ENCODE measurements at regions not wholly inside any gene's neighbourhood (a gene's known extent, or its start where the extent isn't known, plus 50 kb on each side); places are given as distances from the start of the nearest gene placed in this dataset.

GRCh38 chr4:114091546-114091945 is 112.1 kb upstream of the ARSJ start:
- no peaks in the 10 kb centered on the region for H3K79me2 ChIP-seq (replicated peaks; ENCODE audit: insufficient read depth, low read length)
- no peaks in the 10 kb centered on the region for H3K9me3 ChIP-seq (ENCODE audit: low read length)
- H3K9ac ChIP-seq (ENCODE audit: low read length), result no peak overlapping the region
- no peaks in the 10 kb centered on the region for H3K36me3 ChIP-seq (ENCODE audit: insufficient read depth, low read length)
- no peaks in the 10 kb centered on the region for H3F3A ChIP-seq (ENCODE audit: insufficient read depth, low read length, poor library complexity, severe bottlenecking)
- no peaks in the 10 kb centered on the region for H4K20me1 ChIP-seq (ENCODE audit: insufficient read depth)
- no peak overlapping the region for H3K4me2 ChIP-seq (ENCODE audit: low read length)
- H3K9me2 ChIP-seq (ENCODE audit: insufficient read depth, low read length), result no peaks in the 10 kb centered on the region
- H3K4me3 ChIP-seq (ENCODE audit: low read length), result no peak overlapping the region
- no peak for TF ChIP-seq MXI1 (conservative IDR thresholded peaks at IDR 0.05; ENCODE audit: poor library complexity, severe bottlenecking)
- no peaks in the 10 kb centered on the region for H3K27me3 ChIP-seq (ENCODE audit: insufficient read depth, low read depth, low read length)
- H3K27ac ChIP-seq (ENCODE audit: low read length), result no peak overlapping the region
- H2AFZ ChIP-seq (ENCODE audit: low read depth, low read length), result no peak overlapping the region

- Histone ChIP-seq H3K27me3 (ENCODE audit: insufficient read depth, low read depth, low read length) (no peaks in the 10 kb centered on the region), H3F3A (ENCODE audit: insufficient read depth, low read length, poor library complexity, severe bottlenecking) (no peaks in the 10 kb centered on the region), H3K4me2 (ENCODE audit: low read length) (no peak overlapping the region), H3K79me2 (replicated peaks; ENCODE audit: insufficient read depth, low read length) (no peaks in the 10 kb centered on the region), H3K4me3 (ENCODE audit: low read length) (no peak overlapping the region), H2AFZ (ENCODE audit: low read depth, low read length) (no peak overlapping the region), H3K9me3 (ENCODE audit: low read length) (no peaks in the 10 kb centered on the region), H3K27ac (ENCODE audit: low read length) (no peak overlapping the region), H3K9ac (ENCODE audit: low read length) (no peak overlapping the region), H3K36me3 (ENCODE audit: insufficient read depth, low read length) (no peaks in the 10 kb centered on the region), H3K9me2 (ENCODE audit: insufficient read depth, low read length) (no peaks in the 10 kb centered on the region), H4K20me1 (ENCODE audit: insufficient read depth) (no peaks in the 10 kb centered on the region)
- TF ChIP-seq POLR2AphosphoS5 (IDR thresholded peaks at IDR 0.05) (no peak), MXI1 (conservative IDR thresholded peaks at IDR 0.05; ENCODE audit: poor library complexity, severe bottlenecking) (no peak), CTCF (IDR thresholded peaks at IDR 0.05; ENCODE audit: poor library complexity, severe bottlenecking) (no peak), EZH2 (IDR thresholded peaks at IDR 0.05; ENCODE audit: borderline replicate concordance, insufficient read depth, low read length, poor library complexity, severe bottlenecking) (no peak), RAD21 (conservative IDR thresholded peaks at IDR 0.05) (no peak), SMC3 (conservative IDR thresholded peaks at IDR 0.05; ENCODE audit: poor library complexity) (no peak), TAF1 (IDR thresholded peaks at IDR 0.05; ENCODE audit: low read depth) (no peak), EP300 (conservative IDR thresholded peaks at IDR 0.05; ENCODE audit: poor library complexity, severe bottlenecking) (no peak), REST (IDR thresholded peaks at IDR 0.05; ENCODE audit: borderline replicate concordance) (no peak)
Observed at GRCh38 chr4:114093221-114093715, 113.8 kb upstream of the ARSJ start.
